A673 (cell line): ENCODE measurements at regions not wholly inside any gene's neighbourhood (a gene's known extent, or its start where the extent isn't known, plus 50 kb on each side); places are given as distances from the start of the nearest gene placed in this dataset.

Experiments used
- EZH2 ChIP-seq: fragments of 200-600 bp; sonication (generic); IDR thresholded peaks from 2 replicates; pipeline ENCODE4 v1.6.1; 2017; ENCODE audit warnings: borderline replicate concordance, low read depth, mild to moderate bottlenecking, mixed read lengths, antibody characterized with exemption, low read length; ENCODE audit not compliant: poor library complexity, severe bottlenecking
- TF ChIP-seq, protein P1 (sequence below): fragments of 300-800, 200-600 bp; sonication (generic); conservative IDR thresholded peaks from 2 replicates; pipeline ENCODE4 v1.5.1; 2017; ENCODE audit warnings: low read depth, mild to moderate bottlenecking, antibody characterized with exemption, low read length, moderate library complexity, mixed read lengths

DNA sequence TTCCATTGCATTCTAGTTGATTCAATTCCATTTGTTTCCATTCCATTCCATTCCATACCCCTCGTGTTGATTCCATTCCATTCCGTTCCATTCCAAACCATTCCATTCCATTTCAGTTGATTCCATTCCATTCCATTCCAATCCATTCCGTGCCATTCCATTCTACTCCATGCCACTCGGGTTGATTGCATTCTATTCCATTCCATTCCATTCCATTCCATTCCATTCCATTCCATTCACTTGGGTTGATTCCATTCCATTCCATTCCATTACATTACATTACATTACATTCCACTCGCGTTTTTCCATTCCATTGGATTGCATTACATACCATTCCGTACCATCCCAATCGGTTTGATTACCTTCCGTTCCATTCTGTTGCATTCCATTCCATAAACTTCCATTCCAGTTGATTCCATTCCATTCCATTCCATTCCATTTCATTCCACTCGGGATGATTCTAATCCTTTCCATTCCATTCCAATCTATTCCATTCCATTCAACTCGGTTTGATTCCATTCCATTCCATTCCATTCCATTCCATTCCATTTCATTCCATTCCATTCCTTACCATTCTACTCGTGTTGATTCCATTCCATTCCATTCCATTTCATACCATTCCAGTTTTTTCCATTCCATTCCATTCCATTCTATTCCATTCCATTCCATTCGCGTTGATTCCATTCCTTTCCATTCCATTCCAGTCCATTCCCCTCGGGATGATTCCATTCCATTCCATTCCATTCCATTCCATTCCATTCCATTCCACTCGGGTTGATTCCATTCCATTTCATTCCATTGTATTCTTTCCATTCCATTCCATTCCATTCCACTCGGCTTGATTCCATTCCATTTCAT is 1140.4 kb downstream of the RPIA start:
- TF ChIP-seq, protein P1, sequence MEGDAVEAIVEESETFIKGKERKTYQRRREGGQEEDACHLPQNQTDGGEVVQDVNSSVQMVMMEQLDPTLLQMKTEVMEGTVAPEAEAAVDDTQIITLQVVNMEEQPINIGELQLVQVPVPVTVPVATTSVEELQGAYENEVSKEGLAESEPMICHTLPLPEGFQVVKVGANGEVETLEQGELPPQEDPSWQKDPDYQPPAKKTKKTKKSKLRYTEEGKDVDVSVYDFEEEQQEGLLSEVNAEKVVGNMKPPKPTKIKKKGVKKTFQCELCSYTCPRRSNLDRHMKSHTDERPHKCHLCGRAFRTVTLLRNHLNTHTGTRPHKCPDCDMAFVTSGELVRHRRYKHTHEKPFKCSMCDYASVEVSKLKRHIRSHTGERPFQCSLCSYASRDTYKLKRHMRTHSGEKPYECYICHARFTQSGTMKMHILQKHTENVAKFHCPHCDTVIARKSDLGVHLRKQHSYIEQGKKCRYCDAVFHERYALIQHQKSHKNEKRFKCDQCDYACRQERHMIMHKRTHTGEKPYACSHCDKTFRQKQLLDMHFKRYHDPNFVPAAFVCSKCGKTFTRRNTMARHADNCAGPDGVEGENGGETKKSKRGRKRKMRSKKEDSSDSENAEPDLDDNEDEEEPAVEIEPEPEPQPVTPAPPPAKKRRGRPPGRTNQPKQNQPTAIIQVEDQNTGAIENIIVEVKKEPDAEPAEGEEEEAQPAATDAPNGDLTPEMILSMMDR: no peak
- TF ChIP-seq EZH2: no peak
